GM21515 (cell line): ENCODE measurements at regions not wholly inside any gene's neighbourhood (a gene's known extent, or its start where the extent isn't known, plus 50 kb on each side); places are given as distances from the start of the nearest gene placed in this dataset.
"Not testable (repeated sequence)": the region's sequence is repeated elsewhere in the genome, so short reads cannot be mapped to it uniquely, and the experiment has no call there.

ENCODE experiments used
- ATAC-seq: cut with Tn5 transposase; IDR thresholded peaks from one replicate; pipeline ENCODE4 v1.9.1; 2021; ENCODE audit not compliant: unreplicated experiment

- no peak for ATAC-seq
Observed at GRCh38 chr3:84666468-84666867, 292.3 kb upstream of the CADM2 start.

GRCh38 chr3:84679211-84679610 is 279.6 kb upstream of the CADM2 start:
- ATAC-seq, result no peak

- ATAC-seq, result no peak
Observed at GRCh38 chr3:84680700-84681099, 278.1 kb upstream of the CADM2 start.

- no peak for ATAC-seq
Observed at GRCh38 chr3:84683493-84683892, 275.3 kb upstream of the CADM2 start.

GRCh38 chr3:84685467-84685866 is 273.3 kb upstream of the CADM2 start:
- ATAC-seq, result no peak

- no peak for ATAC-seq
Observed at GRCh38 chr3:84692261-84692660, 266.5 kb upstream of the CADM2 start.

- not testable (repeated sequence) for ATAC-seq
Observed at GRCh38 chr3:84710288-84710687, 248.5 kb upstream of the CADM2 start.

GRCh38 chr3:84717894-84718293 is 240.9 kb upstream of the CADM2 start:
- no peak for ATAC-seq

GRCh38 chr3:84724877-84725276 is 233.9 kb upstream of the CADM2 start:
- no peak for ATAC-seq

- ATAC-seq, result no peak
Observed at GRCh38 chr3:84727616-84728015, 231.2 kb upstream of the CADM2 start.

- not testable (repeated sequence) for ATAC-seq
Observed at GRCh38 chr3:84734731-84735130, 224.1 kb upstream of the CADM2 start.

GRCh38 chr3:84738086-84738485 is 220.7 kb upstream of the CADM2 start:
- ATAC-seq, result no peak

- no peak for ATAC-seq
Observed at GRCh38 chr3:84742915-84743425, 215.8 kb upstream of the CADM2 start.

- ATAC-seq, result no peak
Observed at GRCh38 chr3:84744130-84744529, 214.7 kb upstream of the CADM2 start.

- no peak for ATAC-seq
Observed at GRCh38 chr3:84755860-84756259, 202.9 kb upstream of the CADM2 start.

GRCh38 chr3:84759361-84759760 is 199.4 kb upstream of the CADM2 start:
- ATAC-seq, result no peak

- no peak for ATAC-seq
Observed at GRCh38 chr3:84772841-84773240, 185.9 kb upstream of the CADM2 start.

- ATAC-seq, result no peak
Observed at GRCh38 chr3:84783281-84783680, 175.5 kb upstream of the CADM2 start.

GRCh38 chr3:84789961-84790360 is 168.8 kb upstream of the CADM2 start:
- ATAC-seq, result no peak

- ATAC-seq, result no peak
Observed at GRCh38 chr3:84806958-84807357, 151.8 kb upstream of the CADM2 start.

GRCh38 chr3:84820126-84820525 is 138.7 kb upstream of the CADM2 start:
- no peak for ATAC-seq

GRCh38 chr3:84820906-84821305 is 137.9 kb upstream of the CADM2 start:
- no peak for ATAC-seq

GRCh38 chr3:84825817-84826216 is 133.0 kb upstream of the CADM2 start:
- no peak for ATAC-seq

- ATAC-seq, result no peak
Observed at GRCh38 chr3:84830476-84830875, 128.3 kb upstream of the CADM2 start.
